Lung (tissue), 11 donors: ENCODE measurements at regions not wholly inside any gene's neighbourhood (a gene's known extent, or its start where the extent isn't known, plus 50 kb on each side); places are given as distances from the start of the nearest gene placed in this dataset.

Experiments
- ATAC-seq: fragments of 200-7000 bp; cut with Tn5 transposase; one replicate; pipeline ENCODE4 v1.9.1; 2020; ENCODE audit warnings: moderate number of reproducible peaks; ENCODE audit not compliant: insufficient read depth, low FRiP score
- DNase-seq, 3 donors: peaks; one replicate each; pipeline ENCODE4 v3.0.0-alpha.2; 2013 to 2017
- H3K27ac ChIP-seq, 2 donors: one replicate each; pipeline ENCODE4 v1.5.1; 2013; ENCODE audit warnings: mild to moderate bottlenecking in 2 of 2, moderate library complexity in 2 of 2, control low read depth in 1 of 2, inconsistent platforms in 1 of 2, low read depth in 1 of 2, low read length in 1 of 2
- H3K27me3 ChIP-seq, 3 donors: one replicate each; pipeline ENCODE4 v1.5.1; 2013; ENCODE audit warnings: low read length in 2 of 3; ENCODE audit not compliant: control insufficient read depth in 3 of 3, insufficient read depth in 3 of 3
- H3K36me3 ChIP-seq, 4 donors: one replicate each; pipeline ENCODE4 v1.5.1; 2013; ENCODE audit warnings: low read length in 4 of 4, mild to moderate bottlenecking in 1 of 4, moderate library complexity in 1 of 4; ENCODE audit not compliant: control insufficient read depth in 4 of 4, insufficient read depth in 4 of 4
- H3K4me1 ChIP-seq, 5 donors: one replicate each; pipeline ENCODE4 v1.5.1; 2013; ENCODE audit warnings: low read length in 5 of 5, mild to moderate bottlenecking in 2 of 5, moderate library complexity in 1 of 5; ENCODE audit not compliant: control insufficient read depth in 5 of 5, insufficient read depth in 5 of 5
- H3K4me3 ChIP-seq: one replicate; pipeline ENCODE4 v1.5.1; 2013; ENCODE audit warnings: mild to moderate bottlenecking, control low read depth, moderate library complexity
- H3K9ac ChIP-seq, 2 donors: one replicate each; pipeline ENCODE4 v1.5.1; 2013; ENCODE audit warnings: low read length in 2 of 2, control low read depth in 1 of 2; ENCODE audit not compliant: insufficient read depth in 1 of 2
- H3K9me3 ChIP-seq, 4 donors: one replicate each; pipeline ENCODE4 v1.5.1; 2013; ENCODE audit warnings: low read length in 3 of 4, mild to moderate bottlenecking in 1 of 4, moderate library complexity in 1 of 4; ENCODE audit not compliant: control insufficient read depth in 4 of 4, insufficient read depth in 3 of 4
- WGBS, 2 donors: extraction: QIAGEN DNeasy Blood & Tissue Kit; methylation state at CpG; one replicate each; pipeline ENCODE4 v1.1.7; 2013; 5-methylcytosine and 5-hydroxymethylcytosine counted together
- TF ChIP-seq, protein P1 (sequence below): IDR thresholded peaks from 2 replicates; pipeline ENCODE4 v1.5.1; 2012; ENCODE audit warnings: mild to moderate bottlenecking; ENCODE audit errors: control extremely low read depth, extremely low read depth
- donor health status: control.
- donor health status: control.
- donor health status: Bipolar disorder and iron deficiency.
- donor health status: healthy.
- donor health status: DM: yes; HTN: yes; CAD: no.

DNA sequence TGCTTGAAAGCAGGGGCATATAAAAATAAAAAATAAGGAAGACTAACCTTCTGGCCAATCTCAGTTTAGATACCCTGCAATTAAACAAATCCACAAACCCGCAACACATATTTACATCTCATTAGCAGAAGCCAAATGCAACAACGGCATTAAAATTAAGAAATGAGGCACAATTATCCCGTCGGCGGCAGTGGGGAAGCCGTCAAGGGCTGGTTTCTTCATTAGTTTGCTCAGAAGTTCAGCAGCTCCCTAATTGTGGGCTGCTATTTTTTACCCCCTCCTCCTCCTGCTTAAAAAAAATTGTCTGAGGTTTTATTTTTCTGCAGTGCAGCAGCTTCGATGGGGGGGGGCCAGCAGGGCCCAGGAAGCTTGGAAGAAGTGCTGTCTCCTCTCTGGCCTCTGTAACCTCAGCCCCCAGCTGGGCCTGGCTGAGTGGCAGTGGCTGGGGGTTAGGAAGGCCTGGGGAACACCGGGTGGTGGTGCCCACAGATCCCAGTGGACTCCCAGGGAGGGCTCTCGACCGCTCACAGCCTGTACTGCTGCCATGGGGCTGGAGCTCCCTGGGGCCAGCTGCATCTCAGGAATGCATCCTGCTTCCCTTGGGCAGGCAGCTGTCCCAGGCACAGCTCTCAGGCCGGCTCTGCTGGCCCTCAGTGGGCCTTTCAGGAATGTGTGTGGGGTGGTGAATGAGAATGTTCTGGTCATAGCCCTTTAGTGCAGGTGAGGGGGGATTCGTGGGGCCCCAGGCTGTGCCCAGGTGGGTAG, 148.7 kb upstream of the B3GAT1 start:
- DNase-seq: no peak
- peaks cover 0 to 2% (median 0%) of the 10 kb centered on the region in 4 donors for H3K9me3 ChIP-seq
- H3K4me1 ChIP-seq: no peaks in the 10 kb centered on the region
- H3K4me3 ChIP-seq: no peak overlapping the region
- no peak overlapping the region for H3K9ac ChIP-seq
- no peaks in the 10 kb centered on the region for H3K27me3 ChIP-seq
- TF ChIP-seq, protein P1, sequence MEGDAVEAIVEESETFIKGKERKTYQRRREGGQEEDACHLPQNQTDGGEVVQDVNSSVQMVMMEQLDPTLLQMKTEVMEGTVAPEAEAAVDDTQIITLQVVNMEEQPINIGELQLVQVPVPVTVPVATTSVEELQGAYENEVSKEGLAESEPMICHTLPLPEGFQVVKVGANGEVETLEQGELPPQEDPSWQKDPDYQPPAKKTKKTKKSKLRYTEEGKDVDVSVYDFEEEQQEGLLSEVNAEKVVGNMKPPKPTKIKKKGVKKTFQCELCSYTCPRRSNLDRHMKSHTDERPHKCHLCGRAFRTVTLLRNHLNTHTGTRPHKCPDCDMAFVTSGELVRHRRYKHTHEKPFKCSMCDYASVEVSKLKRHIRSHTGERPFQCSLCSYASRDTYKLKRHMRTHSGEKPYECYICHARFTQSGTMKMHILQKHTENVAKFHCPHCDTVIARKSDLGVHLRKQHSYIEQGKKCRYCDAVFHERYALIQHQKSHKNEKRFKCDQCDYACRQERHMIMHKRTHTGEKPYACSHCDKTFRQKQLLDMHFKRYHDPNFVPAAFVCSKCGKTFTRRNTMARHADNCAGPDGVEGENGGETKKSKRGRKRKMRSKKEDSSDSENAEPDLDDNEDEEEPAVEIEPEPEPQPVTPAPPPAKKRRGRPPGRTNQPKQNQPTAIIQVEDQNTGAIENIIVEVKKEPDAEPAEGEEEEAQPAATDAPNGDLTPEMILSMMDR: no peak
- H3K36me3 ChIP-seq: no peaks in the 10 kb centered on the region
- no peak overlapping the region for H3K27ac ChIP-seq
- no peak for ATAC-seq
- WGBS, 2 donors: 70 to 76% methylated on average over 12 of the region's 12 CpGs

DNA sequence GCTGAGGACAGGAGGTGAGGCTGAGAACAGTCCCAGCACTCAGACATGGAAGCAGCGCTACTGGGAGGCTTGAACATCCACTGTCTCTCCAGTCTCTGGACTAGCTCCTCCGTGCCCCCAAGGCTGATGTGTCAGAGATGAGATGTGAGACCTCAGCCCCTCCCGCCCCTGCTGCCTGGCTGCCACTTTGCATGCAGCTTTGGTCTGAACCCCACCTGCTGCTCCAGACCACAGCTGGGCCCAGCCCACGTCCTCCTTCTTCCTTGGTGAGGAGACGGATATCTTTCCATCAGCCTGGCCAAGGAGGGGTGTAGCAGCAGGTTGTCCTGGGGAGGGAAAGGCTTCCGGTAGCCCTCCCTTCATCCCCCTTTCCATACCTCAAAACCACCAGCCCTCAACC, 148.0 kb upstream of the B3GAT1 start:
- Histone ChIP-seq H3K36me3 (no peaks in the 10 kb centered on the region), H3K27ac (no peak overlapping the region), H3K9me3 (no peaks in the 10 kb centered on the region), H3K4me3 (no peak overlapping the region), H3K4me1 (no peaks in the 10 kb centered on the region), H3K27me3 (no peaks in the 10 kb centered on the region), H3K9ac (no peak overlapping the region)
- DNase-seq: no peak
- ATAC-seq: no peak
- 68 to 78% methylated on average over 6 of the region's 6 CpGs for WGBS, 2 donors
- TF ChIP-seq, protein P1: no peak

DNA sequence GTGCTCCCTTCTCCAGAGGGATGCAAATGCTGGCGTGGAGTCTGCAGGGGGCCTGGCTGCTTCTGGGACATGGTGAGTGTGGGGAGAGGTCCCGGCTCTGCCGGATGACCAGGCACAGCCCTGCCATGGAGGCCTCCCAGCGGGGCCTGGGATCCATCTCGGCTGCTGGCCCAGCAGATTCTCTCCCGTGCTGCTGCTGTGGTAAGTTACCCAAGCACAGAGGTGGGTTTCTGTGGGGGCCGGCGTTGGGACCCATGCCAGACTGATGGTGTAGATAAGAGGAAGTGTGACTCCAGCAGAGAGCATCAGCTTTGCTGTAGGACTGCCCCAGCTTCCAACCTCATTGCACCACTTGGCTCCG, 147.5 kb upstream of the B3GAT1 start:
- TF ChIP-seq, protein P1: no peak
- no peaks in the 10 kb centered on the region for H3K4me1 ChIP-seq
- H3K9me3 ChIP-seq: no peaks in the 10 kb centered on the region
- H3K36me3 ChIP-seq: no peaks in the 10 kb centered on the region
- no peak overlapping the region for H3K4me3 ChIP-seq
- H3K27ac ChIP-seq: no peak overlapping the region
- ATAC-seq: no peak
- no peak for DNase-seq
- 55 to 61% methylated on average over 9 of the region's 9 CpGs for WGBS, 2 donors
- H3K9ac ChIP-seq: no peak overlapping the region
- H3K27me3 ChIP-seq: no peaks in the 10 kb centered on the region
